Smooth muscle cell (in vitro differentiated cells): ENCODE measurements at regions not wholly inside any gene's neighbourhood (a gene's known extent, or its start where the extent isn't known, plus 50 kb on each side); places are given as distances from the start of the nearest gene placed in this dataset.

Experiments used
- DNase-seq: peaks from one replicate; lab custom pipeline; 2025; ENCODE audit not compliant: unreplicated experiment; lab: John Stamatoyannopoulos, UW
- H2AFZ ChIP-seq: fragments of 200-600 bp; sonication (generic); 2 replicates; pipeline ENCODE4 v1.6.0; 2016; ENCODE audit warnings: antibody characterized with exemption, low read depth, mild to moderate bottlenecking
- H3F3A ChIP-seq: fragments of 200-600 bp; sonication (generic); 2 replicates; pipeline ENCODE4 v1.6.0; 2017; ENCODE audit warnings: antibody characterized with exemption, low read depth
- H3K27ac ChIP-seq: fragments of 200-600 bp; sonication (generic); 2 replicates; pipeline ENCODE4 v1.5.1; 2016; ENCODE audit warnings: low read depth, mild to moderate bottlenecking
- H3K27me3 ChIP-seq: fragments of 200-600 bp; sonication (generic); 2 replicates; pipeline ENCODE4 v1.6.1; 2016; ENCODE audit warnings: low read depth, mild to moderate bottlenecking
- H3K36me3 ChIP-seq: fragments of 200-600 bp; sonication (generic); 2 replicates; pipeline ENCODE4 v1.5.1; 2016; ENCODE audit warnings: low read depth
- H3K4me1 ChIP-seq: fragments of 200-600 bp; sonication (generic); 2 replicates; pipeline ENCODE4 v1.5.1; 2016; ENCODE audit warnings: low read depth
- H3K4me2 ChIP-seq: fragments of 200-600 bp; sonication (generic); 2 replicates; pipeline ENCODE4 v1.6.0; 2016; ENCODE audit warnings: mild to moderate bottlenecking
- H3K4me3 ChIP-seq: fragments of 200-600 bp; sonication (generic); 2 replicates; pipeline ENCODE4 v1.5.1; 2016; ENCODE audit warnings: mild to moderate bottlenecking
- H3K79me2 ChIP-seq: fragments of 200-600 bp; sonication (generic); 2 replicates; pipeline ENCODE4 v1.6.0; 2016; ENCODE audit warnings: low read depth, mild to moderate bottlenecking
- H3K9ac ChIP-seq: fragments of 200-600 bp; sonication (generic); 2 replicates; pipeline ENCODE4 v1.6.0; 2016; ENCODE audit warnings: low read depth
- H3K9me3 ChIP-seq: fragments of 200-600 bp; sonication (generic); replicated peaks from 2 replicates; pipeline ENCODE4 v1.5.1; 2016; ENCODE audit warnings: low read depth
- H4K20me1 ChIP-seq: fragments of 200-600 bp; sonication (generic); 2 replicates; pipeline ENCODE4 v1.6.0; 2016; ENCODE audit warnings: low read depth
- CTCF ChIP-seq: fragments of 200-600 bp; sonication (generic); IDR thresholded peaks from 2 replicates; pipeline ENCODE4 v1.5.1; 2017; ENCODE audit warnings: borderline replicate concordance, mild to moderate bottlenecking, antibody characterized with exemption; ENCODE audit not compliant: insufficient read depth, poor library complexity, severe bottlenecking
- WGBS: methylation state at CpG from one replicate; pipeline ENCODE4 v1.1.7; 2016; ENCODE audit warnings: low lambda C conversion rate; 5-methylcytosine and 5-hydroxymethylcytosine counted together

- H3K4me2 ChIP-seq: no peak overlapping the region
- H3K4me1 ChIP-seq: no peaks in the 10 kb centered on the region
- H4K20me1 ChIP-seq: no peaks in the 10 kb centered on the region
- 91% methylated on average over 11 of the region's 11 CpGs for WGBS
- H3F3A ChIP-seq: no peaks in the 10 kb centered on the region
- no peak overlapping the region for H2AFZ ChIP-seq
- H3K4me3 ChIP-seq: no peak overlapping the region
- no peaks in the 10 kb centered on the region for H3K9me3 ChIP-seq
- no peaks in the 10 kb centered on the region for H3K27me3 ChIP-seq
- H3K36me3 ChIP-seq: no peaks in the 10 kb centered on the region
- no peak for DNase-seq
- H3K9ac ChIP-seq: no peak overlapping the region
- H3K27ac ChIP-seq: no peak overlapping the region
- H3K79me2 ChIP-seq: no peaks in the 10 kb centered on the region
- TF ChIP-seq CTCF: no peak
Measured at GRCh38 chr22:48433647-48434046, 1394.0 kb downstream of the BRD1 start.

- H3K9me3 ChIP-seq: no peaks in the 10 kb centered on the region
- H3K27ac ChIP-seq: no peak overlapping the region
- no peaks in the 10 kb centered on the region for H3K4me1 ChIP-seq
- no peaks in the 10 kb centered on the region for H3F3A ChIP-seq
- no peak overlapping the region for H3K9ac ChIP-seq
- no peaks in the 10 kb centered on the region for H3K27me3 ChIP-seq
- 93% methylated on average over 10 of the region's 15 CpGs for WGBS
- H3K4me3 ChIP-seq: no peak overlapping the region
- no peak for TF ChIP-seq CTCF
- DNase-seq: no peak
- H4K20me1 ChIP-seq: no peaks in the 10 kb centered on the region
- H2AFZ ChIP-seq: no peak overlapping the region
- no peak overlapping the region for H3K4me2 ChIP-seq
- H3K79me2 ChIP-seq: no peaks in the 10 kb centered on the region
- H3K36me3 ChIP-seq: no peaks in the 10 kb centered on the region
Measured at GRCh38 chr22:48432781-48433518, 1394.7 kb downstream of the BRD1 start.

- no peaks in the 10 kb centered on the region for H3K9me3 ChIP-seq
- WGBS: 86% methylated on average over 18 of the region's 20 CpGs
Measured at GRCh38 chr22:48431536-48432315, 1395.9 kb downstream of the BRD1 start.

More at GRCh38 chr22:48431536-48432315, 1395.9 kb downstream of the BRD1 start:
- Histone ChIP-seq H3K27me3 (no peaks in the 10 kb centered on the region), H4K20me1 (no peaks in the 10 kb centered on the region), H3K4me3 (no peak overlapping the region), H3K4me2 (no peak overlapping the region), H3K36me3 (no peaks in the 10 kb centered on the region), H2AFZ (no peak overlapping the region), H3F3A (no peaks in the 10 kb centered on the region), H3K79me2 (no peaks in the 10 kb centered on the region), H3K9ac (no peak overlapping the region), H3K27ac (no peak overlapping the region), H3K4me1 (peaks cover 1% of the 10 kb centered on the region)
- DNase-seq: no peak
- TF ChIP-seq CTCF: no peak
